ENCODE measurements at regions not wholly inside any gene's neighbourhood (a gene's known extent, or its start where the extent isn't known, plus 50 kb on each side); places are given as distances from the start of the nearest gene placed in this dataset.

DNA sequence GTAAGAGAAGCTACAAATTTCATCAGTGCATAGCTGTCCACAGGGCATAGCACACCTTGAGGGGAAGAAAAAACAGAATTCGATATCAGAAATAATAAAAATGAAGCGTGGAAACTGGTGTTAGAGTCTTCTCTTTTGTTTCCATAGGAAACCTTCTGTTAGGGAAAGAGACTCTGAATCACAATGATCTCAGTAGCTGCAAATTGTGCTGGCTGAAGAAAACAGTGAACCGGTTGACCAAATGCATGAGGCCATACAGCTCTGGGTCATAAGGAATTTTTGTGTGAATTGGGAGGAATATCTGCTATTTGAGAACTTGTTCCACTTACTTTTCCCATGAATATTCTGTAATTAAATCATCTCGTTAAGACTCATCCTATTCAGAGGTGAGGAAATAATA lies 580.2 kb upstream of the NECTIN3 start:
- intact Hi-C loops (cut with micrococcal nuclease; ENCODE audit: unreplicated experiment), result no loop called here
- Histone ChIP-seq H3K4me1 (ENCODE audit: insufficient read depth, low read length, poor library complexity, severe bottlenecking) (no peaks in the 10 kb centered on the region), H3K9me3 (ENCODE audit: low read length) (no peaks in the 10 kb centered on the region), H3K4me3 (ENCODE audit: low read depth, low read length, poor library complexity, severe bottlenecking) (no peak overlapping the region), H3K79me2 (ENCODE audit: insufficient read depth, low read depth, low read length) (no peaks in the 10 kb centered on the region), H3K9me2 (ENCODE audit: insufficient read depth, low read length) (no peaks in the 10 kb centered on the region), H4K20me1 (ENCODE audit: insufficient read depth, low read length) (no peaks in the 10 kb centered on the region), H2AFZ (ENCODE audit: low read length) (no peak overlapping the region), H3K27ac (ENCODE audit: low read depth, low read length, poor library complexity, severe bottlenecking) (no peak overlapping the region), H3K4me2 (ENCODE audit: low read length) (no peak overlapping the region), H3K36me3 (ENCODE audit: insufficient read depth, low read length) (no peaks in the 10 kb centered on the region)
- no TSS peak for BruUV-seq (replicated peaks)
- CTCF ChIA-PET (ENCODE audit: unreplicated experiment), result no interaction called here
- POLR2A ChIA-PET, result interaction anchor here (1.1 kb wide), 1 partner anchor 12 kb away, joined by 4 read pairs; no protein-coding TSS in a partner anchor
- TF ChIP-seq, protein P1, sequence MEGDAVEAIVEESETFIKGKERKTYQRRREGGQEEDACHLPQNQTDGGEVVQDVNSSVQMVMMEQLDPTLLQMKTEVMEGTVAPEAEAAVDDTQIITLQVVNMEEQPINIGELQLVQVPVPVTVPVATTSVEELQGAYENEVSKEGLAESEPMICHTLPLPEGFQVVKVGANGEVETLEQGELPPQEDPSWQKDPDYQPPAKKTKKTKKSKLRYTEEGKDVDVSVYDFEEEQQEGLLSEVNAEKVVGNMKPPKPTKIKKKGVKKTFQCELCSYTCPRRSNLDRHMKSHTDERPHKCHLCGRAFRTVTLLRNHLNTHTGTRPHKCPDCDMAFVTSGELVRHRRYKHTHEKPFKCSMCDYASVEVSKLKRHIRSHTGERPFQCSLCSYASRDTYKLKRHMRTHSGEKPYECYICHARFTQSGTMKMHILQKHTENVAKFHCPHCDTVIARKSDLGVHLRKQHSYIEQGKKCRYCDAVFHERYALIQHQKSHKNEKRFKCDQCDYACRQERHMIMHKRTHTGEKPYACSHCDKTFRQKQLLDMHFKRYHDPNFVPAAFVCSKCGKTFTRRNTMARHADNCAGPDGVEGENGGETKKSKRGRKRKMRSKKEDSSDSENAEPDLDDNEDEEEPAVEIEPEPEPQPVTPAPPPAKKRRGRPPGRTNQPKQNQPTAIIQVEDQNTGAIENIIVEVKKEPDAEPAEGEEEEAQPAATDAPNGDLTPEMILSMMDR (conservative IDR thresholded peaks at IDR 0.05; ENCODE audit: low read length), result no peak
- no peak for TF ChIP-seq EZH2phosphoT487 (IDR thresholded peaks at IDR 0.05; ENCODE audit: borderline replicate concordance, low read depth, low read length)
- DNase-seq (ENCODE audit: low spot score), result no peak

DNA sequence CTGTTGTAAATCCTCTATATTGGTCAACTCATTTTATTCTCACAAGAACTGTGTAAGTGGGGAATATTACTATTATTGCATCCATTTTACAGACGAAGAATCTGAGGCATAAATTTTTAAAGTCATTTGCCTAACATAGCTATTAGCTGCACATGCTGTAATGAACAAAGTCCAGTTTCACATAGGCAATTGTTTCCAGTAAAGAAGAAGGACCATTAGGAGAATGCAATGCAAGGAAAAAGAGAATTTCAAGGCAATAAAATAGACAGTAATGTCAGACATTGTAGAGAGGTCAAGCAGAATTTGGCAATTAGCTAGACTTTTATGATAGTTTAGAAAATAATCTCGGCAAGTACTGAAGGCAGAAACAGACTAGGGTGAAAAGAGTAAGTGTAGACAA lies 578.7 kb upstream of the NECTIN3 start:
- Histone ChIP-seq H3K9me3 (ENCODE audit: low read length) (no peaks in the 10 kb centered on the region), H2AFZ (ENCODE audit: low read length) (no peak overlapping the region), H3K9me2 (ENCODE audit: insufficient read depth, low read length) (no peaks in the 10 kb centered on the region), H3K27ac (ENCODE audit: low read depth, low read length, poor library complexity, severe bottlenecking) (no peak overlapping the region), H3K4me3 (ENCODE audit: low read depth, low read length, poor library complexity, severe bottlenecking) (no peak overlapping the region), H3K4me2 (ENCODE audit: low read length) (no peak overlapping the region), H3K36me3 (ENCODE audit: insufficient read depth, low read length) (no peaks in the 10 kb centered on the region), H3K79me2 (ENCODE audit: insufficient read depth, low read depth, low read length) (no peaks in the 10 kb centered on the region), H4K20me1 (ENCODE audit: insufficient read depth, low read length) (no peaks in the 10 kb centered on the region), H3K4me1 (ENCODE audit: insufficient read depth, low read length, poor library complexity, severe bottlenecking) (no peaks in the 10 kb centered on the region)
- TF ChIP-seq, protein P1 (conservative IDR thresholded peaks at IDR 0.05; ENCODE audit: low read length), result no peak
- no peak for TF ChIP-seq EZH2phosphoT487 (IDR thresholded peaks at IDR 0.05; ENCODE audit: borderline replicate concordance, low read depth, low read length)
- no TSS peak for BruUV-seq (replicated peaks)
- intact Hi-C loops (cut with micrococcal nuclease; ENCODE audit: unreplicated experiment), result no loop called here
- no peak for DNase-seq (ENCODE audit: low spot score)
- CTCF ChIA-PET (ENCODE audit: unreplicated experiment), result no interaction called here
- POLR2A ChIA-PET, result interaction anchor here (0.6 kb wide), 1 partner anchor 115 kb away, joined by 3 read pairs; no protein-coding TSS in a partner anchor

DNA sequence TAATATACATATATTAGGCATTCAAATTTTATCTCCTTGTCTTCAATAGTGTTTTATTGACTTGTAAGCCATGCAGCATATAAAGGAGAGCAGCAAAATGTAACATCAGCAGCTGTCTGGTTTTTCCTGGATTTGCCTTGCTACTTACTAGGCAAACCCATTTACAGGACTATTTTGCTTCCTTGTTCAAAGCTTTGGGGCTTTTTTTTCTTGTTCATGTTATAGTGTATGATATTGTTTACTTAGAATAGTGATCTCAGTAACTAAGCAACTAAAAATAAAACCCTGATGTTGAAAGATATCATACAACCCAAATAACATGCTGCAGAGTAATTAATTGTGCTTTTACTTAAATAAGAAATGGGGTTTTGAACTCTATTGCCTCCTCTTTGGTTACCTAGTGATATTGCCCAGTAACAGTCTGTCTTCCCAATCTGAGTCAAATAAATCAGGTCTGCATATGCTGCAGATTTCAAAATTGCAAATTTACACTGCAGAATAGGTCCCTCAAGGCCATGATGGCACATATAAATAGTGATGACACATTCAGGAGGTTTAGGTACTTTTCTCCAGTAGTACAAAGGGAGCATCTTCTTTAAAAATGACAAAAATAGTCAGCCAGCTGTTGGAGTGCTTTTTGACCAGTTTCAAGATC lies 578.1 kb upstream of the NECTIN3 start:
- H3K36me3 ChIP-seq (ENCODE audit: insufficient read depth, low read length), result no peaks in the 10 kb centered on the region
- no peaks in the 10 kb centered on the region for H3K79me2 ChIP-seq (ENCODE audit: insufficient read depth, low read depth, low read length)
- H3K4me2 ChIP-seq (ENCODE audit: low read length), result no peak overlapping the region
- no peak for DNase-seq (ENCODE audit: low spot score)
- no TSS peak for BruUV-seq (replicated peaks)
- H2AFZ ChIP-seq (ENCODE audit: low read length), result no peak overlapping the region
- no peaks in the 10 kb centered on the region for H4K20me1 ChIP-seq (ENCODE audit: insufficient read depth, low read length)
- H3K27ac ChIP-seq (ENCODE audit: low read depth, low read length, poor library complexity, severe bottlenecking), result no peak overlapping the region
- TF ChIP-seq EZH2phosphoT487 (IDR thresholded peaks at IDR 0.05; ENCODE audit: borderline replicate concordance, low read depth, low read length), result no peak
- TF ChIP-seq, protein P1 (conservative IDR thresholded peaks at IDR 0.05; ENCODE audit: low read length), result no peak
- H3K4me3 ChIP-seq (ENCODE audit: low read depth, low read length, poor library complexity, severe bottlenecking), result no peak overlapping the region
- ChIA-PET POLR2A (no interaction called here), CTCF (ENCODE audit: unreplicated experiment) (no interaction called here)
- no peaks in the 10 kb centered on the region for H3K9me3 ChIP-seq (ENCODE audit: low read length)
- H3K9me2 ChIP-seq (ENCODE audit: insufficient read depth, low read length), result no peaks in the 10 kb centered on the region
- intact Hi-C loops (cut with micrococcal nuclease; ENCODE audit: unreplicated experiment), result no loop called here
- no peaks in the 10 kb centered on the region for H3K4me1 ChIP-seq (ENCODE audit: insufficient read depth, low read length, poor library complexity, severe bottlenecking)
